CD4-positive, alpha-beta T cell treated with Interleukin-6 at 100 ng/mL for 8 hours (primary cell): ENCODE measurements at regions not wholly inside any gene's neighbourhood (a gene's known extent, or its start where the extent isn't known, plus 50 kb on each side); places are given as distances from the start of the nearest gene placed in this dataset.
"Not testable (repeated sequence)": the region's sequence is repeated elsewhere in the genome, so short reads cannot be mapped to it uniquely, and the experiment has no call there.

Experiments used
- DNase-seq: peaks from one replicate; pipeline ENCODE4 v3.0.0-alpha.2; 2020; ENCODE audit warnings: mixed read lengths, low spot score

- no peak for DNase-seq
These were observed 177.6 kb upstream of the GLRA2 start for GRCh38 chrX:14351611-14352303.

- DNase-seq, result no peak
These were observed 181.8 kb upstream of the GLRA2 start for GRCh38 chrX:14347523-14347922.

- DNase-seq, result no peak
These were observed 185.0 kb upstream of the GLRA2 start for GRCh38 chrX:14344172-14344940.

- DNase-seq, result no peak
These were observed 219.9 kb upstream of the GLRA2 start for GRCh38 chrX:14309431-14309830.

GRCh38 chrX:14308976-14309375, 220.4 kb upstream of the GLRA2 start:
- DNase-seq, result not testable (repeated sequence)

- no peak for DNase-seq
These were observed 225.4 kb upstream of the GLRA2 start for GRCh38 chrX:14303891-14304290.

GRCh38 chrX:14302561-14302960, 226.8 kb upstream of the GLRA2 start:
- not testable (repeated sequence) for DNase-seq

GRCh38 chrX:14300376-14300775, 229.0 kb upstream of the GLRA2 start:
- no peak for DNase-seq

- DNase-seq, result no peak
These were observed 233.9 kb upstream of the GLRA2 start for GRCh38 chrX:14295426-14295825.

- DNase-seq, result no peak
These were observed 237.5 kb upstream of the GLRA2 start for GRCh38 chrX:14291666-14292500.

GRCh38 chrX:14290335-14290734, 239.0 kb upstream of the GLRA2 start:
- no peak for DNase-seq

- DNase-seq, result no peak
These were observed 245.0 kb upstream of the GEMIN8 start for GRCh38 chrX:14274691-14275090.

GRCh38 chrX:14267216-14267615, 237.5 kb upstream of the GEMIN8 start:
- no peak for DNase-seq

- no peak for DNase-seq
These were observed 237.0 kb upstream of the GEMIN8 start for GRCh38 chrX:14266705-14267104.

- DNase-seq, result no peak
These were observed 214.1 kb upstream of the GEMIN8 start for GRCh38 chrX:14243823-14244222.

- no peak for DNase-seq
These were observed 205.3 kb upstream of the GEMIN8 start for GRCh38 chrX:14235004-14235403.

GRCh38 chrX:14232688-14233087, 203.0 kb upstream of the GEMIN8 start:
- DNase-seq, result no peak

GRCh38 chrX:14228611-14229010, 198.9 kb upstream of the GEMIN8 start:
- DNase-seq, result no peak

GRCh38 chrX:14220386-14220944, 190.8 kb upstream of the GEMIN8 start:
- no peak for DNase-seq

GRCh38 chrX:14209034-14209433, 179.3 kb upstream of the GEMIN8 start:
- no peak for DNase-seq

- no peak for DNase-seq
These were observed 165.0 kb upstream of the GEMIN8 start for GRCh38 chrX:14194711-14195110.

- DNase-seq, result no peak
These were observed 163.9 kb upstream of the GEMIN8 start for GRCh38 chrX:14193547-14193946.
